Astrocyte (in vitro differentiated cells and primary cell): ENCODE measurements at regions not wholly inside any gene's neighbourhood (a gene's known extent, or its start where the extent isn't known, plus 50 kb on each side); places are given as distances from the start of the nearest gene placed in this dataset.

ENCODE experiments used
- CTCF ChIP-seq: IDR thresholded peaks from 2 replicates; pipeline ENCODE4 v1.5.1; 2011; ENCODE audit warnings: low read depth, mild to moderate bottlenecking, inconsistent platforms, low read length, moderate library complexity; ENCODE audit not compliant: insufficient read depth
- EZH2 ChIP-seq: IDR thresholded peaks from 2 replicates; pipeline ENCODE4 v1.6.1; 2012; ENCODE audit warnings: mild to moderate bottlenecking, low read length, inconsistent platforms; ENCODE audit not compliant: insufficient read depth

GRCh38 chr13:90551253-90551652 lies 796.2 kb upstream of the MIR17HG start:
- TF ChIP-seq CTCF (no peak), EZH2 (no peak)
